CD4-positive, alpha-beta T cell (primary cell): ENCODE measurements at regions not wholly inside any gene's neighbourhood (a gene's known extent, or its start where the extent isn't known, plus 50 kb on each side); places are given as distances from the start of the nearest gene placed in this dataset.

ENCODE experiments used
- ATAC-seq: fragments of 200-7000 bp; cut with Tn5 transposase; one replicate; pipeline ENCODE4 v1.10.0; 2022; ENCODE audit warnings: mild to moderate bottlenecking; ENCODE audit not compliant: poor library complexity
- CTCF ChIA-PET: fragments of 350-600 bp; sonication (Branson Sonifier 250); formaldehyde crosslinking; loops from one replicate; lab custom pipeline; 2021; ENCODE audit warnings: antibody characterized with exemption, inconsistent platforms; lab: Charles Lee
- POLR2A ChIA-PET: fragments of 350-600 bp; sonication (Branson Sonifier 250); formaldehyde crosslinking; loops from one replicate; lab custom pipeline; 2021; ENCODE audit warnings: antibody characterized with exemption, inconsistent platforms; lab: Charles Lee
- DNase-seq, 14 experiments: peaks; one replicate each; pipeline ENCODE4 v3.0.0-alpha.2; 2013 to 2020; ENCODE audit warnings: mixed read lengths in 2 of 14
- H3K27ac ChIP-seq, 2 donors: one replicate each; pipeline versions ENCODE4 v1.5.1 to v1.7.0; 2013; ENCODE audit warnings: low read length in 2 of 2, low read depth in 1 of 2, mild to moderate bottlenecking in 1 of 2
- H3K27me3 ChIP-seq, 2 experiments: 1 replicate in 1 of 2; 2 replicates in 1 of 2; pipeline versions ENCODE4 v1.6.1 to v1.7.0; 2013; ENCODE audit warnings: low read length in 2 of 2, control low read depth in 1 of 2, mild to moderate bottlenecking in 1 of 2, moderate library complexity in 1 of 2; ENCODE audit not compliant: insufficient read depth in 2 of 2, control insufficient read depth in 1 of 2
- H3K36me3 ChIP-seq: one replicate; pipeline ENCODE4 v1.6.1; 2013; ENCODE audit warnings: low read length, control low read depth; ENCODE audit not compliant: insufficient read depth
- H3K4me1 ChIP-seq: one replicate; pipeline ENCODE4 v1.6.1; 2013; ENCODE audit warnings: low read length, control low read depth; ENCODE audit not compliant: insufficient read depth
- H3K4me3 ChIP-seq: one replicate; pipeline ENCODE4 v1.5.1; 2013; ENCODE audit warnings: mild to moderate bottlenecking, low read length, moderate library complexity
- H3K9me3 ChIP-seq, 2 experiments: 1 replicate in 1 of 2; 2 replicates in 1 of 2; pipeline versions ENCODE4 v1.6.1 to v1.7.0; 2013; ENCODE audit warnings: low read length in 2 of 2, mild to moderate bottlenecking in 2 of 2, control low read depth in 1 of 2, moderate library complexity in 1 of 2; ENCODE audit not compliant: control insufficient read depth in 1 of 2, insufficient read depth in 1 of 2
- H3K27ac Mint-ChIP-seq: one replicate; pipeline ENCODE4 v1.8.0; 2020; ENCODE audit warnings: mixed read lengths
- H3K27me3 Mint-ChIP-seq: one replicate; pipeline ENCODE4 v1.8.0; 2021; ENCODE audit warnings: mixed read lengths
- H3K36me3 Mint-ChIP-seq: one replicate; pipeline ENCODE4 v1.8.0; 2021; ENCODE audit warnings: low read depth, mixed read lengths
- H3K4me1 Mint-ChIP-seq: one replicate; pipeline ENCODE4 v1.8.0; 2021; ENCODE audit warnings: low read depth, mixed read lengths
- H3K4me3 Mint-ChIP-seq: one replicate; pipeline ENCODE4 v1.8.0; 2020; ENCODE audit warnings: mild to moderate bottlenecking, mixed read lengths
- H3K9me3 Mint-ChIP-seq: one replicate; pipeline ENCODE4 v1.8.0; 2020; ENCODE audit warnings: mixed read lengths
- intact Hi-C, 2 experiments: fragments of 100-400 bp; cut with DNase I in 1 of 2; cut with micrococcal nuclease in 1 of 2; formaldehyde crosslinking; loops; one replicate each; pipeline versions ENCODE4 v1.15.1 to v1.9.0; 2023 to 2025; cut with DNase I, micrococcal nuclease
- TF ChIP-seq, protein P1 (sequence below): fragments of 200-600 bp; IDR thresholded peaks from one replicate; pipeline ENCODE4 v1.8.0; 2022; ENCODE audit warnings: antibody characterized with exemption, mild to moderate bottlenecking

DNA sequence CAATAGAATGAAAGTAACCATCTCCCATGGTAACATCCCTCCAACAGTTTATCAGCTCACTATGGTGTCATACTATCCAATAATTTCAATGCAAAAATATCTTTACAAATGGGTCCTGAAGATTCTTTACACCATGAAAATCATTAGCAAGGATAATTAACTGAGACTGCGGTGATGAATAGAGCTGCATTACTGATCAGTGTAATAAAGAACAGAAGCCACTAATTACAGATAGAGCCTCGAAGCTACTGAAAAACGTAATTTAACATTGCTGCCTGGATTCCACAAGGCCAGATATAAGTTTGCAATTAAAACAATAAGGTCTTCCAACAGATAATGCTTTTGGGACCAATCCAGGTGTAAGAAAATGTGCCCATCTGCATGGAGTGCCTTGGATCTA lies 1245.8 kb upstream of the SLC39A10 start:
- Histone ChIP-seq H3K36me3 (no peaks in the 10 kb centered on the region), H3K9me3 (no peaks in the 10 kb centered on the region), H3K27ac (no peak overlapping the region), H3K4me3 (no peak overlapping the region), H3K4me1 (no peaks in the 10 kb centered on the region), H3K27me3 (no peaks in the 10 kb centered on the region)
- DNase-seq (no peak), ATAC-seq (no peak)
- TF ChIP-seq, protein P1, sequence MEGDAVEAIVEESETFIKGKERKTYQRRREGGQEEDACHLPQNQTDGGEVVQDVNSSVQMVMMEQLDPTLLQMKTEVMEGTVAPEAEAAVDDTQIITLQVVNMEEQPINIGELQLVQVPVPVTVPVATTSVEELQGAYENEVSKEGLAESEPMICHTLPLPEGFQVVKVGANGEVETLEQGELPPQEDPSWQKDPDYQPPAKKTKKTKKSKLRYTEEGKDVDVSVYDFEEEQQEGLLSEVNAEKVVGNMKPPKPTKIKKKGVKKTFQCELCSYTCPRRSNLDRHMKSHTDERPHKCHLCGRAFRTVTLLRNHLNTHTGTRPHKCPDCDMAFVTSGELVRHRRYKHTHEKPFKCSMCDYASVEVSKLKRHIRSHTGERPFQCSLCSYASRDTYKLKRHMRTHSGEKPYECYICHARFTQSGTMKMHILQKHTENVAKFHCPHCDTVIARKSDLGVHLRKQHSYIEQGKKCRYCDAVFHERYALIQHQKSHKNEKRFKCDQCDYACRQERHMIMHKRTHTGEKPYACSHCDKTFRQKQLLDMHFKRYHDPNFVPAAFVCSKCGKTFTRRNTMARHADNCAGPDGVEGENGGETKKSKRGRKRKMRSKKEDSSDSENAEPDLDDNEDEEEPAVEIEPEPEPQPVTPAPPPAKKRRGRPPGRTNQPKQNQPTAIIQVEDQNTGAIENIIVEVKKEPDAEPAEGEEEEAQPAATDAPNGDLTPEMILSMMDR = no peak
- CTCF ChIA-PET = no interaction called here
- Mint-ChIP-seq H3K27ac (no peak overlapping the region), H3K9me3 (no peaks in the 10 kb centered on the region), H3K4me3 (no peak overlapping the region), H3K36me3 (no peaks in the 10 kb centered on the region), H3K27me3 (no peaks in the 10 kb centered on the region), H3K4me1 (no peaks in the 10 kb centered on the region)
- POLR2A ChIA-PET = no interaction called here
- intact Hi-C loops = no loop called here

DNA sequence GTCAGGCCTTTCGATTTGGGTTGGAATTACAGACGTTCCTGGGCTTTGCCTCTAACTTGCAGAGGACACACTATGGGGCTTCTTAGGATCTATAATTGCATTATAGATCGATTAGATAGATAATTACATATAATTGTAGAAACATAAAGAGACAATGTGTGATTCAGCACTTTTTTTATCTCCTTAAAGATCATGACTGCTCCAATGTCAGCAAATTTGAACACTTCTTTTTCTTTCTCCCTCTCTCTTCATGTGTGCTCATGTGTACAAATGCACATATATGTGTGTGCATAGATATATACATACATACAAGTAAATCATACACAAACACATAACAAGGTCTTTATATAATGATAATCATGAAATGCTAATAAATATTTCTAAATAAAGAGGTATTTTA lies 1261.2 kb upstream of the SLC39A10 start:
- H3K9me3 ChIP-seq = no peaks in the 10 kb centered on the region
- ATAC-seq = no peak
- no peak overlapping the region for H3K27ac ChIP-seq
- intact Hi-C loops = no loop called here
- Mint-ChIP-seq H3K27ac (no peak overlapping the region), H3K27me3 (no peaks in the 10 kb centered on the region), H3K4me1 (no peaks in the 10 kb centered on the region), H3K9me3 (peaks cover 2% of the 10 kb centered on the region), H3K4me3 (no peak overlapping the region), H3K36me3 (no peaks in the 10 kb centered on the region)
- H3K4me1 ChIP-seq = no peaks in the 10 kb centered on the region
- no peak overlapping the region for H3K4me3 ChIP-seq
- DNase-seq = no peak
- POLR2A ChIA-PET = no interaction called here
- CTCF ChIA-PET = no interaction called here
- TF ChIP-seq, protein P1 = no peak
- no peaks in the 10 kb centered on the region for H3K36me3 ChIP-seq
- no peaks in the 10 kb centered on the region for H3K27me3 ChIP-seq

DNA sequence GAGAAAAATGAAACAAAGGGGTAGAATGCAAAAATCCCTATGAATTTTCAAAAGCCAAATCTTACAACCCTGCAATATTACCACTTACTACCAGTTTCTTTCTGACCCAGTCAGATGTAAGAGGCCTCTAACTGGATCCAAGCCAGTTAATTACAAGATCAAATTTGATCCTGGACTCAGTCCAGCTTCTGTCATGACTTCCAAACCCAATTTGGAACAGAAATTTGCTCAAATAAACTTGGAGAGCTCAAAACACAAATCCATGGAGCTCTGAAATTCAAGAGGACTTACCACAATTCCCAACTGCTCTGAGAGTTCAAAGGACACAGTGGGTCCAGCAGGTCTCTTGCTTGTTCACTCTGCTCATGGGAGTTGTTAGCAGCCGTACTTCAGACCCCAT lies 1271.7 kb upstream of the SLC39A10 start:
- Histone ChIP-seq H3K4me1 (no peaks in the 10 kb centered on the region), H3K9me3 (no peaks in the 10 kb centered on the region), H3K36me3 (no peaks in the 10 kb centered on the region), H3K27me3 (no peaks in the 10 kb centered on the region), H3K27ac (no peak overlapping the region), H3K4me3 (no peak overlapping the region)
- TF ChIP-seq, protein P1 = no peak
- no peak for ATAC-seq
- CTCF ChIA-PET = no interaction called here
- POLR2A ChIA-PET = no interaction called here
- no peak overlapping the region for H3K4me3 Mint-ChIP-seq
- no peaks in the 10 kb centered on the region for H3K27me3 Mint-ChIP-seq
- H3K4me1 Mint-ChIP-seq = no peaks in the 10 kb centered on the region
- peaks cover 4% of the 10 kb centered on the region for H3K9me3 Mint-ChIP-seq
- DNase-seq = no peak
- intact Hi-C loops = no loop called here
- no peak overlapping the region for H3K27ac Mint-ChIP-seq
- H3K36me3 Mint-ChIP-seq = no peaks in the 10 kb centered on the region
